GM19238 (cell line): ENCODE measurements at regions not wholly inside any gene's neighbourhood (a gene's known extent, or its start where the extent isn't known, plus 50 kb on each side); places are given as distances from the start of the nearest gene placed in this dataset.
"Not testable (repeated sequence)": the region's sequence is repeated elsewhere in the genome, so short reads cannot be mapped to it uniquely, and the experiment has no call there.

ENCODE experiments used
- DNase-seq: peaks from one replicate; pipeline ENCODE4 v3.0.0; 2011; ENCODE audit warnings: low spot score; ENCODE audit not compliant: insufficient read length

GRCh38 chr5:2110934-2111462 lies 228.3 kb upstream of the IRX4 start:
- DNase-seq, result no peak

DNA sequence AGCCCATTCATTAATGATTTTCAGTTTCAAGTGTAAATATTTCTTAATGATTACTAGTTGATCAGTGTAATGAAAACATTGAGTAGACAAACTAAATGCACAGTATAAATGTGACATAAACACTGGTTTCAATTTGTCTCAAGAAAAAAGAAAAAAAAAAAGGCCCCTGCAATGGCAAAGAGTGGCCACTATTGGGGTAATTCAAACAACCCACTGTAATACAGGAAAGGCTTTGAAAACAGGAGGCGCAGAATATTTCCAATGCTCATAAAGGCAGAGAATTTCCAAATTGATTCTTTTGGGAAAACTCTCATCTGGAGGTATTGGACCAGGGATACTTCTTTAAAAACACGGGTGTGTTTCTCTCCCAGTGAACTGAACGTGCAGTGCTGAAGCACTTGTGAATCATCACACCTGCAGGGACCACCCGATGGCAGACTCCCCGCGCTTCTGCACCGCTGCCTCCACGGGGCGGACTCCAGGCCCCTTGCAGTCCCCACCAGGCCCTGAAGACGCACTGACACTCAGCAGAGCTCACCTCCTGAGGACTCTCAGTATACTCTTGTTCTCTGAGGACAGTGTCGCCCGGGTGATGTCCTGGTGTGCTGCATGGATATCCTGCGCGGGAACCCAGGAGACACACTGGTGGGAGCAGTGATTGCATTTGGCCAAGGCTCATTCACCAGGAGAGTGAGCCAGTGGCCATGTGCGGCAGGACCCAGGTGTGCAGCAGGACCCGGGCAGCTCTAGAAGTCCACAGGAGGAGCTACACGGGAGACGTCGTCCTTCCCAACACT lies 227.6 kb upstream of the IRX4 start:
- no peak for DNase-seq

DNA sequence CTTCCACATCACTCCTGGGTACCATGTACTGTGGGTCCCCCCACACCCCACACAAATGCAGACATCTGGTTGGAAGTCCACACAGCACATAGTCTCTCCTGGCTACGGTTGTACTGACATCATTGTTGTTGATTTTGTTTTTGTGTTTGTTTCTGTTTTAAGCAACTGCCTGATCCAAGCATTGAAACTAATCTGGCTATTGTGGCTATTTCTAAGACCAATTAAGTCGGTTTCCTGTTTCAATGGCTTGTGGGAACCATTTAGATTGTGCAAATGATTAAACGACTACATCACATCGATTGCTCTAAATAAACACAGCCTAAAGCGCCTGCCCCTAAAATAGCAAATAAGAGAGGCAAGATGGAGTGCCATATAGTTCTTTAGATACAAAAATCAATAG lies 226.8 kb upstream of the IRX4 start:
- DNase-seq, result no peak

DNA sequence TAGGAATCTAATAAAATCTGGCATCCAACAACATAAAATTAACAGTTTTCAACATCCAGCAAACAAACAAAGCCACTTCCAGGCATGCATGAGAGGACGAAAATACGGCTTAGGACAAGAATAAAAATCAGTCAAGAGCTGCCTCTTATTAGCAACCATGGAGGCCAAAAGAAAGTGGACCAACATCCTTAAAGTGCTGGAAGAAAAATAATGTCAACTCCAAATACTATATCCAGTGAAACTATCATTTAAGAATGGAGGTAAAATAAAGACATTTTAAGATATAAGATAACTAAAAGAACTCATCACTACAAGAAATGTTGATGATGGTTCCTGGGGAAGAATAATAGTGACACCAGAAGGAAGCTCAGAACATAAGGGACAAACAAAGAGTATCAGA lies 224.0 kb upstream of the IRX4 start:
- DNase-seq, result no peak

DNA sequence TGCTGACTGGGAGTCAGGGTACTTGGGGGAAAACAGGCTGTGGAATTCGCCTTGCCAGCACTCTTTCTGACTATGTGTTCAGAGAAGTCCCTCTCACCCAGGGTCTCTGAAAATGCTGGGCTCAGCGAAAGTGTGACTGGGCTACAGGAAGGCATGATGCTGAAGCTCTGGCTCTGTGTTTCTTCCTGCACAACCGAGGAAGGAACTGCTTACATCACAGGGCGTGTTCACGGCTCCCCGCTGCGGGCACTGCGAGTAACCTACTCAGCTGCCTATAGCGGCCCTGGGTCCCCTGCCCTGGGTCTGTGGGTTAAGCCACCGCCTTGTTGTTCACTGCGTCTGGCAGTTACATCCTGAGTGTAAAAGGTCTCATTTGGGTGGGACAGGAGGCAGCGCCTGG lies 222.4 kb upstream of the IRX4 start:
- no peak for DNase-seq

DNA sequence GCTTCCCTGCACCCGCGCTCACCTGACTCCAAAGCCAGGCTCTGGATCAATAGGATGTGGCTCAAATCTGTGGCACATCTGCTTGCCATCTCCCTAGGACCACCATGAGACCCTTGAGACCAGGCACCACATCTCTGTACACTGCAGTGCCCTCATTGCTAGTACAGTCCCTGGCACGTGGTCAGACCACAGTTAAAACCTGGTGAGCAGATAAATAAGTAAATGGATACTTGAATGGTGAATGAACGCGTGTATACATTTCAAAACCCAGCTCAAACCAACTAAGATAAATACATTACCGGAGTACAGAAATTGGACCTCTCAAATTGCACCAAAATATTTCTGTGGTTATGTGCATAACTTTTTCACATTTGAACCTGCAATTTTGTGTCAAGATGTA lies 221.2 kb upstream of the IRX4 start:
- DNase-seq, result no peak

- no peak for DNase-seq
Observed at GRCh38 chr5:2102819-2103776, 220.4 kb upstream of the IRX4 start.

- no peak for DNase-seq
Observed at GRCh38 chr5:2101685-2102084, 219.0 kb upstream of the IRX4 start.

DNA sequence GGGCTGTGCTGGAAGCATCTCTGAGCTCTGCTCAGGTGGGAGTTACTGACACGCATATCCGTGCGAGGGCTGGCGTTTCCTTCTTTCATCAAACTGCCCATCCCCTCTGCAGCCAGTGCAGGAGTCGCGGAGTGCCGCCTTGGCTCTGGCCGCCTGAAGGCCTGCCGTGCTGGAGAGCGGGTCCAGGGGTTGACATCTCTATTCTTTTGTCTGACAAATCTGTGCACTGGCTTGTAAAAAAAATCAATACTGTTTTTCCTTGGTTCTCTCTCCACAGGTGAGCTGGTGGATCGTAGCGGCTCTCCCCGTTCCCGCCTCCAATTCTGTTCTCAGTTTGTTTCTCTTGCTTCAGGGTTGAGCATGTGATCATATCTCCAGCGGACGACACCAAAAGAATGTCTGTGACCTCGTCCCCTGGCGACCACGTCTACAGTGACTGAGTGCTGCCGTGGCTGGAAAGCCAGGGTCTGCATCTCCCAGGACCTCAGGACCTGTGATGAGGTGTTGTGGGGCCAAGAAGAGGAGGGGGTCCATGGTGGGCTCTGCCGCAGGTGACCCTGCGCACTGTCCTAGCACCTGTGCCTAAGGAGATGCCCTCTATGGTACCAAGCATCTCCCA lies 214.3 kb upstream of the IRX4 start:
- no peak for DNase-seq

DNA sequence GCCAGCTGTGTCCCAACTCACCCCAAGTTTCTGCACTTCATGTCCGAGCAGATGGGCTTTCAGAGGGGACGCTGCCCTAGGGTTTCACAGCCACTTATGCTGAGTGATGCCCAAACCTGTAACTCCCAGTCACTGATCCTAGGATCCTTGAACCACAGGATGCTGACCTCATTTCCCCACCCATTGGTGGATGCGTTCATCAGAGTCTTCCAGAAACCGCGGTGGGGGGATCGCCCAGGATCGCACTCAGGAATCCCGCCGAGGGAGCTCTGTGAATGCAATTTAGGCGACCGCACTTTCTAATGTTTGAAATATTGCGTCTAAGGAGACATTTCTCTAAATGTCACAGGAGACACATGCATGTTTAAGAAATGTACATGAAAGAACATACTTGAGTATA lies 212.3 kb upstream of the IRX4 start:
- no peak for DNase-seq

DNA sequence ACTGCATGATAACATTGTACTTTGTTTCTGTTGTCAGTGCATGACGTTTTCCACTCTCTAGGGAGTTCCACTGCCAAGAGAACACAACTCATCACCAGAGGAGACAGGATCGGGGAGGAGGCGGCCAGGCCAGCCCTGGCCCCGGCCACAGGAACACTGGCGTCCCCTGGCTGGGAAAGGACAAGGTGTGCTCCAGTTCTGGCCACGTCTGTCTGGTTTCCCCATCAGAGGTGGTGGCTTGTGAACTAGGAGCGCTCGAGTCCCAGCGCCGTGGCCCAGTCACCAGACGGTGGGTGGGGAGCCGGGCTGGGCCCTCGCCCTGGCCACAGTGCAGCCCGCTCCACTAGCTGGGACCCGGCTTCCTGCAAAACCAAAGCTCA lies 211.9 kb upstream of the IRX4 start:
- no peak for DNase-seq

DNA sequence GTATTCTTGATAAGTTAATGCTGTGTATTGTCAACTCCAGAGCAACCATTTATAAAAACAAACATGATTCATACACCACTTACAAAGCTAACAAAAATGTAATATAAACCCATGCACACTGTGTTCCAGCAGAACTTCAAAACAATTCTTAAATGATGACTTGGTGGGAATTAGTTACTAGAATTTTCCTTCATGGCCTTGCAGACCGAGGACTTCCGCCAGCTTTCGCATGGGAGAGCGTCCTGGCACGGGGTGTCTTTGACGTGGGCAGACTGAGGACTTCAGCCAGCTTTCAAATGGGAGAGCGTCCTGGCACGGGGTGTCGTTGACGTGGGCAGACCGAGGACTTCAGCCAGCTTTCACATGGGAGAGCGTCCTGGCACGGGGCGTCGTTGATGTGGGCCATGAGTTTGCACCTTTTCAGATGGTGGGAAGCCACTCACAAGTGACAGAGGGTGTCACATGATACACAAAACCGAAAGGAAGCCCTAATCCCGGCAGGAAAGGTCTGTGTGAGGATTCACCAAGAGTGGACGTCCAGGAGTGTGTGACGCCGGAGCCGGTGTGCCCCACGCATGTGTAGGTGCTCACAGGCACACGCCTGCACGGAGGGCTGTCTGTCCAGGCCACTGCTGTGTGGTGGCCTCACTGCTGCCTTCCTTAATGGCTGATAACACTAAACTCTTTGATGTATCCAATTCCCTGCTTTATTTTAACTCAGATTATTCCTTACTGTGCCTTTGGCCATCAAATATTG lies 211.3 kb upstream of the IRX4 start:
- DNase-seq, result no peak

- DNase-seq, result no peak
Observed at GRCh38 chr5:2091921-2092320, 209.2 kb upstream of the IRX4 start.

GRCh38 chr5:2087980-2088379 lies 205.3 kb upstream of the IRX4 start:
- DNase-seq, result no peak

GRCh38 chr5:2075365-2075764 lies 192.6 kb upstream of the IRX4 start:
- DNase-seq, result no peak

DNA sequence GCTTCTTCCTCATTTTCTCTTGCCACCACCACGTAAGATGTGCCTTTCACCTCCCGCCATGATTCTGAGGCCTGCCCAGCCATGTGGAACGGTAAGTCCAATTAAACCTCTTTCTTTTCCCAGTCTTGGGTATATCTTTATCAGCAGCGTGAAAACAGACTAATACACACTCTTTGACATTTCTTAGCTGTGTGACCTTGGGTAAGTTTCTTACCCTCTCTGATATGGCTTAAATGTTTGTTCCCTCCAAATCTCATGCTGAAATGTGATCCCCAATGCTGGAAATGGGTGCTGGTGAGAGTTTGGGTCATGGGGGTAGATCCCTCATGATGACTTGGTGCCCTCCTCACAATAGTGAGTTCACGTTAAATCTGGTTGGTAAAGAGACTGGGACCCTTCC lies 188.8 kb upstream of the IRX4 start:
- no peak for DNase-seq

- DNase-seq, result not testable (repeated sequence)
Observed at GRCh38 chr5:2070787-2071186, 188.1 kb upstream of the IRX4 start.

GRCh38 chr5:2068531-2068930 lies 185.8 kb upstream of the IRX4 start:
- DNase-seq, result no peak

DNA sequence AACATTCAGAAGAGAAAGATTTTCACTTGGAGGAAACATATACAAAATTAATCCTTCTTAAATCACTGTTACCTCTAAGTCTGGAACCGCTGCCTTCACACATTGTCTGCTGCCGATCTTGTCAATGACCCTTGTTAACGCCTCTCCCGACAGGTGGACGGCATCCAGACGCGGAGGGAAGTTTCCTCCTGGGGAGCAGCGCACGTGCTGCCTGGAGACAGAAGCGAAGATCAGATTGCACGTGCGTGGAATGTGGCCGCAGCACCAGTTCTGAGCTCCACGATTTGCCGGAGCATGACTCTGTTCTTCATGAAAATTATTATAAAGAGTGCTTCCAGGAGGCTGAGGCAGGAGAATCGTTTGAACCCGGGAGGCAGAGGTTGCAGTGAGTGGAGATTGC lies 183.6 kb upstream of the IRX4 start:
- DNase-seq, result no peak

DNA sequence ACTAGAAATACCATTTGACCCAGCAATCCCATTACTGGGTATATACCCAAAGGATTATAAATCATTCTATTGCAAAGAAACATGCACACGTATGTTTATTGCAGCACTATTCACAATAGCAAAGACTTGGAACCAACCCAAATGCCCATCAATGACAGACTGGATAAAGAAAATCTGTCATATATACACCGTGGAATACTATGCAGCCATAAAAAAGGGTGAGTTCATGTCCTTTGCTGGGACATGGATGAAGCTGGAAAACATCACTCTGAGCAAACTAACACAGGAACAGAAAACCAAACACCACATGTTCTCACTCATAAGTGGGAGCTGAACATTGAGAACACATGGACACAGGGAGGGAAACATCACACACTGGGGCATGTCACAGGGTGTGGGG lies 180.7 kb upstream of the IRX4 start:
- not testable (repeated sequence) for DNase-seq

DNA sequence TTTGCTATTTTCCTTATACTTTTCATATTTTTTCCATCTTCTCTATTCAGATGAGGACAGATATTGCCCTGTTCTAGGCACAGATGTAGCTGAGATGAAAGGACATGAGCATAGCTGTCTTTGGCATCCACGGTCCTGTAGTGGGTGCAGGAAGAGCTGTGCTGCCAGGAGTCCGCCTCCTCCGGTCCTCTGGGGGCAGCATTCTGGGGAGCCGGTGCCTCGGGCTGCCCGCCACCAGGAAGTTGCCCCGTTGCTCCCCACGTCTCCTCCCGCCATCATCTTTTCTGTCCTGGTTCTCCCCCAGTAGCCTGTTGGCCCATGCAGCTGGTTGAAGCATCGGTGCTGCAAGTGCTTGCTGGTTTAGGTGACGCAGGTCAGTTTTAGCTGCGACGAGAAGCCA lies 170.0 kb upstream of the IRX4 start:
- DNase-seq, result no peak
